ENCODE measurements at regions not wholly inside any gene's neighbourhood (a gene's known extent, or its start where the extent isn't known, plus 50 kb on each side); places are given as distances from the start of the nearest gene placed in this dataset.

- 80 to 89% (median 83%) methylated on average over 7 of the region's 7 CpGs for WGBS, 3 donors
- no peak for ATAC-seq
- Histone ChIP-seq H3K4me1 (no peaks in the 10 kb centered on the region), H3K9me3 (no peaks in the 10 kb centered on the region), H3K36me3 (ENCODE audit: insufficient read depth in 1 of 2, low read depth in 1 of 2) (no peaks in the 10 kb centered on the region), H3K27ac (no peak overlapping the region), H3K4me3 (no peak overlapping the region), H3K27me3 (ENCODE audit: insufficient read depth in 3 of 3, low read length in 2 of 3) (no peaks in the 10 kb centered on the region)
- intact Hi-C loops (cut with DNase I) = no loop called here
- DNase-seq = no peak
- no peak for TF ChIP-seq CTCF (IDR thresholded peaks at IDR 0.05)
Observed at GRCh38 chr10:78462726-78463228, 429.1 kb downstream of the RPS24 start.

- Histone ChIP-seq H3K4me3 (no peak overlapping the region), H3K27me3 (ENCODE audit: insufficient read depth in 3 of 3, low read length in 2 of 3) (no peaks in the 10 kb centered on the region), H3K36me3 (ENCODE audit: insufficient read depth in 1 of 2, low read depth in 1 of 2) (no peaks in the 10 kb centered on the region), H3K9me3 (no peaks in the 10 kb centered on the region), H3K4me1 (no peaks in the 10 kb centered on the region), H3K27ac (no peak overlapping the region)
- DNase-seq (no peak), ATAC-seq (no peak)
- 67 to 79% (median 70%) methylated on average over 4 of the region's 4 CpGs for WGBS, 3 donors
- no peak for TF ChIP-seq CTCF (IDR thresholded peaks at IDR 0.05)
- intact Hi-C loops (cut with DNase I) = no loop called here
Observed at GRCh38 chr10:78464118-78464855, 430.6 kb downstream of the RPS24 start.

GRCh38 chr10:78464856-78465267, 431.2 kb downstream of the RPS24 start:
- TF ChIP-seq CTCF (IDR thresholded peaks at IDR 0.05) = no peak
- DNase-seq (no peak), ATAC-seq (no peak)
- no peaks in the 10 kb centered on the region for H3K36me3 ChIP-seq (ENCODE audit: insufficient read depth in 1 of 2, low read depth in 1 of 2)
- no peaks in the 10 kb centered on the region for H3K4me1 ChIP-seq
- no peaks in the 10 kb centered on the region for H3K9me3 ChIP-seq
- no peaks in the 10 kb centered on the region for H3K27me3 ChIP-seq (ENCODE audit: insufficient read depth in 3 of 3, low read length in 2 of 3)
- no peak overlapping the region for H3K4me3 ChIP-seq
- no peak overlapping the region for H3K27ac ChIP-seq
- 80 to 87% (median 80%) methylated on average over 13 of the region's 13 CpGs for WGBS, 3 donors
- intact Hi-C loops (cut with DNase I) = no loop called here

- Histone ChIP-seq H3K4me1 (no peaks in the 10 kb centered on the region), H3K9me3 (no peaks in the 10 kb centered on the region), H3K27me3 (ENCODE audit: insufficient read depth in 3 of 3, low read length in 2 of 3) (no peaks in the 10 kb centered on the region), H3K36me3 (ENCODE audit: insufficient read depth in 1 of 2, low read depth in 1 of 2) (no peaks in the 10 kb centered on the region), H3K4me3 (no peak overlapping the region), H3K27ac (no peak overlapping the region)
- intact Hi-C loops (cut with DNase I) = no loop called here
- ATAC-seq (no peak), DNase-seq (no peak)
- WGBS, 3 donors = 88 to 92% (median 91%) methylated on average over 2 of the region's 2 CpGs
- no peak for TF ChIP-seq CTCF (IDR thresholded peaks at IDR 0.05)
Observed at GRCh38 chr10:78465431-78465830, 431.8 kb downstream of the RPS24 start.
